ENCODE measurements at regions not wholly inside any gene's neighbourhood (a gene's known extent, or its start where the extent isn't known, plus 50 kb on each side); places are given as distances from the start of the nearest gene placed in this dataset.
A peak's percentile ranks its signal among the peaks of the same experiment; 100 is the strongest.

- no peak for DNase-seq (ENCODE audit: low spot score)
Observed at GRCh38 chr5:79871364-79872120, 119.5 kb downstream of the MTX3 start.

GRCh38 chr5:79868163-79868670, 122.8 kb downstream of the MTX3 start:
- DNase-seq (ENCODE audit: low spot score), result no peak

GRCh38 chr5:79865579-79865978, 125.5 kb downstream of the MTX3 start:
- DNase-seq (ENCODE audit: low spot score), result no peak

- DNase-seq (ENCODE audit: low spot score), result no peak
Observed at GRCh38 chr5:79864364-79864763, 126.7 kb downstream of the MTX3 start.

- DNase-seq (ENCODE audit: low spot score), result no peak
Observed at GRCh38 chr5:79859588-79859987, 131.5 kb downstream of the MTX3 start.

GRCh38 chr5:79858410-79858723, 132.7 kb downstream of the MTX3 start:
- DNase-seq (ENCODE audit: low spot score), result no peak

GRCh38 chr5:79857714-79858409, 133.2 kb downstream of the MTX3 start:
- DNase-seq (ENCODE audit: low spot score), result peak; percentile 74

GRCh38 chr5:79856456-79857055, 134.5 kb downstream of the MTX3 start:
- DNase-seq (ENCODE audit: low spot score), result no peak

GRCh38 chr5:79853676-79854418, 137.2 kb downstream of the MTX3 start:
- no peak for DNase-seq (ENCODE audit: low spot score)

- DNase-seq (ENCODE audit: low spot score), result no peak
Observed at GRCh38 chr5:79853028-79853427, 138.0 kb downstream of the MTX3 start.

GRCh38 chr5:79851391-79851863, 139.6 kb downstream of the MTX3 start:
- DNase-seq (ENCODE audit: low spot score), result no peak

GRCh38 chr5:79850941-79851340, 140.1 kb downstream of the MTX3 start:
- DNase-seq (ENCODE audit: low spot score), result no peak

- DNase-seq (ENCODE audit: low spot score), result no peak
Observed at GRCh38 chr5:79850316-79850822, 140.7 kb downstream of the MTX3 start.

- no peak for DNase-seq (ENCODE audit: low spot score)
Observed at GRCh38 chr5:79849486-79850315, 141.4 kb downstream of the MTX3 start.

Data from mucosa of gallbladder (tissue), 1 donor.